ENCODE measurements at regions not wholly inside any gene's neighbourhood (a gene's known extent, or its start where the extent isn't known, plus 50 kb on each side); places are given as distances from the start of the nearest gene placed in this dataset.

- TF ChIP-seq ATF3 (IDR thresholded peaks at IDR 0.05): no peak
- TF ChIP-seq, protein P1, sequence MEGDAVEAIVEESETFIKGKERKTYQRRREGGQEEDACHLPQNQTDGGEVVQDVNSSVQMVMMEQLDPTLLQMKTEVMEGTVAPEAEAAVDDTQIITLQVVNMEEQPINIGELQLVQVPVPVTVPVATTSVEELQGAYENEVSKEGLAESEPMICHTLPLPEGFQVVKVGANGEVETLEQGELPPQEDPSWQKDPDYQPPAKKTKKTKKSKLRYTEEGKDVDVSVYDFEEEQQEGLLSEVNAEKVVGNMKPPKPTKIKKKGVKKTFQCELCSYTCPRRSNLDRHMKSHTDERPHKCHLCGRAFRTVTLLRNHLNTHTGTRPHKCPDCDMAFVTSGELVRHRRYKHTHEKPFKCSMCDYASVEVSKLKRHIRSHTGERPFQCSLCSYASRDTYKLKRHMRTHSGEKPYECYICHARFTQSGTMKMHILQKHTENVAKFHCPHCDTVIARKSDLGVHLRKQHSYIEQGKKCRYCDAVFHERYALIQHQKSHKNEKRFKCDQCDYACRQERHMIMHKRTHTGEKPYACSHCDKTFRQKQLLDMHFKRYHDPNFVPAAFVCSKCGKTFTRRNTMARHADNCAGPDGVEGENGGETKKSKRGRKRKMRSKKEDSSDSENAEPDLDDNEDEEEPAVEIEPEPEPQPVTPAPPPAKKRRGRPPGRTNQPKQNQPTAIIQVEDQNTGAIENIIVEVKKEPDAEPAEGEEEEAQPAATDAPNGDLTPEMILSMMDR (IDR thresholded peaks at IDR 0.05; ENCODE audit: low read depth, low read length, missing input control): no peak
- TF ChIP-seq FOXA1 (IDR thresholded peaks at IDR 0.05): no peak
- TF ChIP-seq YY1 (IDR thresholded peaks at IDR 0.05): no peak
- TF ChIP-seq, protein P2, sequence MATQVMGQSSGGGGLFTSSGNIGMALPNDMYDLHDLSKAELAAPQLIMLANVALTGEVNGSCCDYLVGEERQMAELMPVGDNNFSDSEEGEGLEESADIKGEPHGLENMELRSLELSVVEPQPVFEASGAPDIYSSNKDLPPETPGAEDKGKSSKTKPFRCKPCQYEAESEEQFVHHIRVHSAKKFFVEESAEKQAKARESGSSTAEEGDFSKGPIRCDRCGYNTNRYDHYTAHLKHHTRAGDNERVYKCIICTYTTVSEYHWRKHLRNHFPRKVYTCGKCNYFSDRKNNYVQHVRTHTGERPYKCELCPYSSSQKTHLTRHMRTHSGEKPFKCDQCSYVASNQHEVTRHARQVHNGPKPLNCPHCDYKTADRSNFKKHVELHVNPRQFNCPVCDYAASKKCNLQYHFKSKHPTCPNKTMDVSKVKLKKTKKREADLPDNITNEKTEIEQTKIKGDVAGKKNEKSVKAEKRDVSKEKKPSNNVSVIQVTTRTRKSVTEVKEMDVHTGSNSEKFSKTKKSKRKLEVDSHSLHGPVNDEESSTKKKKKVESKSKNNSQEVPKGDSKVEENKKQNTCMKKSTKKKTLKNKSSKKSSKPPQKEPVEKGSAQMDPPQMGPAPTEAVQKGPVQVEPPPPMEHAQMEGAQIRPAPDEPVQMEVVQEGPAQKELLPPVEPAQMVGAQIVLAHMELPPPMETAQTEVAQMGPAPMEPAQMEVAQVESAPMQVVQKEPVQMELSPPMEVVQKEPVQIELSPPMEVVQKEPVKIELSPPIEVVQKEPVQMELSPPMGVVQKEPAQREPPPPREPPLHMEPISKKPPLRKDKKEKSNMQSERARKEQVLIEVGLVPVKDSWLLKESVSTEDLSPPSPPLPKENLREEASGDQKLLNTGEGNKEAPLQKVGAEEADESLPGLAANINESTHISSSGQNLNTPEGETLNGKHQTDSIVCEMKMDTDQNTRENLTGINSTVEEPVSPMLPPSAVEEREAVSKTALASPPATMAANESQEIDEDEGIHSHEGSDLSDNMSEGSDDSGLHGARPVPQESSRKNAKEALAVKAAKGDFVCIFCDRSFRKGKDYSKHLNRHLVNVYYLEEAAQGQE (IDR thresholded peaks at IDR 0.05): no peak
- no peak for TF ChIP-seq NR2F2 (IDR thresholded peaks at IDR 0.05)
- no peak for TF ChIP-seq RAD21 (IDR thresholded peaks at IDR 0.05)
- TF ChIP-seq TAF1 (conservative IDR thresholded peaks at IDR 0.05): no peak
Observed at GRCh38 chr13:47186471-47186870, 289.6 kb upstream of the HTR2A start.
